ENCODE measurements at regions not wholly inside any gene's neighbourhood (a gene's known extent, or its start where the extent isn't known, plus 50 kb on each side); places are given as distances from the start of the nearest gene placed in this dataset.

DNA sequence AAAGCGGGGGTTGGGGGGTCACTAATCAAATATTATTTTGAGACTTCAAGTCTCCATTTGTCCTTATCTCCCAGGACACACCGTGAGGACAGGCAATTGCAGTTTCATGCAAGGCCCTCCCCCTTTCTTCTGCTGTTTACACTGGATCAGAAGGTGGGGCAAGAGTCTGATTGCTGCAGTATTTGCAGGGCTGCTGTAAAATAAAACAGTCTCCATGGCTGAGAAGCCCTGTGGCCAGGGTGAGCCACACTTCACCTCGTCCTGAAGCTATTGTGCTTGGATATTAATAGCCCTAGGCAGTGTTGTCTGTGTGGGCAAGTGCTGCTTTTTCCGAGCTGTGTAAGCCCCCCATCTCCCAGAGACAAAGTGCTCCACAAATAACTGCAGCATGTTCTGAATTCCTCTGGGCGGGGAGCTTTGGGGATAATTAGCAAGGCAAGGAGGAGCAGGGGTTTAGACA is 187.4 kb upstream of the NTF3 start:
- Histone ChIP-seq H2AFZ (ENCODE audit: low read depth, low read length) (no peak overlapping the region), H3K79me2 (ENCODE audit: control insufficient read depth, insufficient read depth, low read length) (no peaks in the 10 kb centered on the region), H3K9me3 (replicated peaks; ENCODE audit: control insufficient read depth, insufficient read depth, low read length) (no peaks in the 10 kb centered on the region), H3K4me1 (ENCODE audit: control insufficient read depth, extremely low read depth, insufficient read depth, low read length) (no peaks in the 10 kb centered on the region), H3K27ac (ENCODE audit: insufficient read depth, low read depth, low read length) (no peak overlapping the region), H3K4me3 (replicated peaks in 1 of 3; ENCODE audit: insufficient read depth in 1 of 3, low read depth in 1 of 3, low read length in 3 of 3) (no peak overlapping the region), H3K4me2 (ENCODE audit: insufficient read depth, low read length) (no peak overlapping the region), H3K27me3 (ENCODE audit: control insufficient read depth in 2 of 2, insufficient read depth in 2 of 2, low read length in 2 of 2) (no peaks in the 10 kb centered on the region), H3K9ac (replicated peaks; ENCODE audit: extremely low read depth, insufficient read depth, low read length) (no peak overlapping the region), H4K20me1 (replicated peaks; ENCODE audit: control insufficient read depth, extremely low read depth, insufficient read depth, low read length) (no peaks in the 10 kb centered on the region), H3K36me3 (ENCODE audit: control insufficient read depth in 2 of 2, extremely low read depth in 1 of 2, insufficient read depth in 2 of 2, low read length in 2 of 2) (no peaks in the 10 kb centered on the region), H3K9me1 (replicated peaks; ENCODE audit: control insufficient read depth, extremely low read depth, insufficient read depth, low read length) (no peaks in the 10 kb centered on the region)
- no TSS peak for BruUV-seq (replicated peaks)
- no peak for TF ChIP-seq GATA2 (IDR thresholded peaks at IDR 0.05; ENCODE audit: insufficient read depth, insufficient read length, low read depth, low read length)
- intact Hi-C loops (cut with micrococcal nuclease) (no loop called here), dilution Hi-C loops (cut with MboI; ENCODE audit: extremely low pct_ligation_motif_present, low sequenced_read_pairs) (no loop called here)
- DNase-seq (ENCODE audit: low read depth, low spot score) (no peak), FAIRE-seq (no peak)
- ChIA-PET CTCF (no interaction called here), POLR2A (no interaction called here)

DNA sequence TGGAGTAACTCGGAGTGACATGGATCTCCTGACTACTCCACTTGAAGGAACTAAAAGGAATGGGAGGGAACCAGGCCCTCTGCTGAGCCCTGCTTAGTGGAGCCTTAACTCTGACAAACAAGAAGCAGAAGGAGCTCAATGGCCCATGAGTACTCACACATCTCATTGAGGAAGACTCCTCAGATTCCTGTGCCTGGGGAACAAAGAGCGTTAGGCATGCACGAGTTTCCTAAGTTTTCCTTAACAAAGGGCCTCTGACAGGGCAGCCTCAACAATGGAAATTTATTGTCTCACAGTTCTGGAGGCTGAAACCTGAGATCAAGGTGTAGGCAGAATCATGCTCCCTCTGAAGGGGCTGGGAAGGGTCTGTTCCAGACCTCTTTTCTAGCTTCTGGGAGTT is 185.7 kb upstream of the NTF3 start:
- FAIRE-seq (no peak), DNase-seq (ENCODE audit: low read depth, low spot score) (no peak)
- no peak for TF ChIP-seq POLR2AphosphoS5 (IDR thresholded peaks at IDR 0.05; ENCODE audit: insufficient read depth, low read depth, low read length)
- TF ChIP-seq, protein P1, sequence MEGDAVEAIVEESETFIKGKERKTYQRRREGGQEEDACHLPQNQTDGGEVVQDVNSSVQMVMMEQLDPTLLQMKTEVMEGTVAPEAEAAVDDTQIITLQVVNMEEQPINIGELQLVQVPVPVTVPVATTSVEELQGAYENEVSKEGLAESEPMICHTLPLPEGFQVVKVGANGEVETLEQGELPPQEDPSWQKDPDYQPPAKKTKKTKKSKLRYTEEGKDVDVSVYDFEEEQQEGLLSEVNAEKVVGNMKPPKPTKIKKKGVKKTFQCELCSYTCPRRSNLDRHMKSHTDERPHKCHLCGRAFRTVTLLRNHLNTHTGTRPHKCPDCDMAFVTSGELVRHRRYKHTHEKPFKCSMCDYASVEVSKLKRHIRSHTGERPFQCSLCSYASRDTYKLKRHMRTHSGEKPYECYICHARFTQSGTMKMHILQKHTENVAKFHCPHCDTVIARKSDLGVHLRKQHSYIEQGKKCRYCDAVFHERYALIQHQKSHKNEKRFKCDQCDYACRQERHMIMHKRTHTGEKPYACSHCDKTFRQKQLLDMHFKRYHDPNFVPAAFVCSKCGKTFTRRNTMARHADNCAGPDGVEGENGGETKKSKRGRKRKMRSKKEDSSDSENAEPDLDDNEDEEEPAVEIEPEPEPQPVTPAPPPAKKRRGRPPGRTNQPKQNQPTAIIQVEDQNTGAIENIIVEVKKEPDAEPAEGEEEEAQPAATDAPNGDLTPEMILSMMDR (IDR thresholded peaks at IDR 0.05; ENCODE audit: extremely low read depth in 1 of 2, insufficient read depth in 1 of 2, low read depth in 1 of 2, low read length in 2 of 2), result no peak
- no peak for TF ChIP-seq MYC (IDR thresholded peaks at IDR 0.05; ENCODE audit: low read depth, low read length)
- no peak for TF ChIP-seq EZH2 (IDR thresholded peaks at IDR 0.05; ENCODE audit: borderline replicate concordance, low read depth, low read length, severe bottlenecking)
- TF ChIP-seq GATA2 (IDR thresholded peaks at IDR 0.05; ENCODE audit: insufficient read depth, insufficient read length, low read depth, low read length), result no peak
- no peak for TF ChIP-seq POLR2A (IDR thresholded peaks at IDR 0.05; ENCODE audit: low read depth, low read length)
- no peak for TF ChIP-seq FOS (IDR thresholded peaks at IDR 0.05; ENCODE audit: borderline replicate concordance, insufficient read depth, low read length)
- TF ChIP-seq, protein P2, sequence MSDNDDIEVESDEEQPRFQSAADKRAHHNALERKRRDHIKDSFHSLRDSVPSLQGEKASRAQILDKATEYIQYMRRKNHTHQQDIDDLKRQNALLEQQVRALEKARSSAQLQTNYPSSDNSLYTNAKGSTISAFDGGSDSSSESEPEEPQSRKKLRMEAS (IDR thresholded peaks at IDR 0.05; ENCODE audit: insufficient read depth, insufficient read length), result no peak
- TF ChIP-seq JUN (IDR thresholded peaks at IDR 0.05; ENCODE audit: borderline replicate concordance, insufficient read depth, insufficient read length, low read depth), result no peak
- intact Hi-C loops (cut with micrococcal nuclease), result no loop called here
- Histone ChIP-seq H3K4me1 (ENCODE audit: control insufficient read depth, extremely low read depth, insufficient read depth, low read length) (no peaks in the 10 kb centered on the region), H3K9me3 (replicated peaks; ENCODE audit: control insufficient read depth, insufficient read depth, low read length) (no peaks in the 10 kb centered on the region), H3K27me3 (ENCODE audit: control insufficient read depth in 2 of 2, insufficient read depth in 2 of 2, low read length in 2 of 2) (no peaks in the 10 kb centered on the region), H3K27ac (ENCODE audit: insufficient read depth, low read depth, low read length) (no peak overlapping the region), H2AFZ (ENCODE audit: low read depth, low read length) (no peak overlapping the region), H3K79me2 (ENCODE audit: control insufficient read depth, insufficient read depth, low read length) (no peaks in the 10 kb centered on the region), H3K4me2 (ENCODE audit: insufficient read depth, low read length) (no peak overlapping the region), H3K4me3 (replicated peaks in 1 of 3; ENCODE audit: insufficient read depth in 1 of 3, low read depth in 1 of 3, low read length in 3 of 3) (no peak overlapping the region), H3K36me3 (ENCODE audit: control insufficient read depth in 2 of 2, extremely low read depth in 1 of 2, insufficient read depth in 2 of 2, low read length in 2 of 2) (no peaks in the 10 kb centered on the region), H4K20me1 (replicated peaks; ENCODE audit: control insufficient read depth, extremely low read depth, insufficient read depth, low read length) (no peaks in the 10 kb centered on the region), H3K9ac (replicated peaks; ENCODE audit: extremely low read depth, insufficient read depth, low read length) (no peak overlapping the region), H3K9me1 (replicated peaks; ENCODE audit: control insufficient read depth, extremely low read depth, insufficient read depth, low read length) (no peaks in the 10 kb centered on the region)
- ChIA-PET CTCF (no interaction called here), POLR2A (no interaction called here)
- dilution Hi-C loops (cut with MboI; ENCODE audit: extremely low pct_ligation_motif_present, low sequenced_read_pairs), result no loop called here
- BruUV-seq (replicated peaks), result no TSS peak

Data from endothelial cell of umbilical vein (primary cell).